Skin of body (tissue), 1 donor: ENCODE measurements at regions not wholly inside any gene's neighbourhood (a gene's known extent, or its start where the extent isn't known, plus 50 kb on each side); places are given as distances from the start of the nearest gene placed in this dataset.

Source experiments
- DNase-seq: peaks from one replicate; lab custom pipeline; 2025; lab: John Stamatoyannopoulos, UW

DNA sequence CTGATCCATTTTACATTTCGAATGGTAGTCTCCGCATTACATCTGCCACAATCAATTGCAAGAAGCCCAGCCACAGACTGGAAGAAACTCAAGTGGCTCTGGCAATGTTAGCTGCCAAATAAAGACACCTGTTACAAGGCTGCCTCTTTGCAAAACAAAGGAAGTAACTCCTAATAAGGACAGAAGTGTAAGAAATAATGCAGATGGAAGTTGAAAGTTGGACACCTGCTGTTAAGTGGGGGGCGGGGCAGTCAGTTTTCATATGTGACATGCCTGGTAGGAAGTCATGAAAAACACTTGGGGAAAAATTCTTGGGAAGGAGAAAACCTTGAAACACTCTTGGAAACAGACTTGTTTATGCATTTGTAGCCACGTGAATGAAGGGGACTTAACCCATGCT, 54.1 kb upstream of the ATP2C1 start:
- no peak for DNase-seq

DNA sequence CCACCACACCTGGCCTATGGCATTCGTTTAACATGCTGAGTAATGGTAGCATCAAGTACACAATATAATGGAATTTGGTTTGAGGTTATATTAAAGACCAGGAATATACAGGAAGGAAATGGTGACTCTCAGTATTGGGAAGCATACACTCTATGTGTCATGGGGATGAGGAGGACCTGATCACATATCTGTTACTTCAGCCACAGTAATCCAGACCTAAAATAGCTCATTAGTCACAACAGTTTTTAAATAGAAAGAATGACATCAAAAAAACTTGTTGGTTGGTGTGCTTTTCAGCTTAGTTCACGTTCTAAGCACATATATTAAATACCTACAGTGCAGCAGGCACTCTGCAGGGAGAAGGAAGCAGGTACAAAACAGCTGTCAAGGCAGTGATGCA, 52.5 kb upstream of the ATP2C1 start:
- no peak for DNase-seq

DNA sequence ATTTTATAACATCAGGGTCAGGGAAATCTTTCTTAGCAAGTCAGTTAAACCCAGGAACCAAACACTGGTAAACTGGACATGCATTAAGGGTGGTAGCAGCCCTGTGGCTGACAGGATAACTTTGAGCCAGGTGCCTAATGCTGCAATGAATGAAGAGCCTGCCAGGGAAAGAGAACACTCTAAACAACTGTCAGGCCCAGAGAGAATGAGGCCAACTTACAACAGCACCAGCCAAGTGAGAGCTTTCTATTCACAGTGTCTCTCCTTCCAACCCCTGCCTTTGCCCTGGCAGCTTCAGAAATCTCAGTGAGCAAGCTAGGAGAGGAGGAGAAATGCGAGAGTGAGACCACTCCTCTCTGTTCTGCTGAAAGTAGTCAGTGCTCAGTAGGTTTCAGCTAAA, 50.4 kb upstream of the ATP2C1 start:
- no peak for DNase-seq
